ENCODE measurements at regions not wholly inside any gene's neighbourhood (a gene's known extent, or its start where the extent isn't known, plus 50 kb on each side); places are given as distances from the start of the nearest gene placed in this dataset.

DNA sequence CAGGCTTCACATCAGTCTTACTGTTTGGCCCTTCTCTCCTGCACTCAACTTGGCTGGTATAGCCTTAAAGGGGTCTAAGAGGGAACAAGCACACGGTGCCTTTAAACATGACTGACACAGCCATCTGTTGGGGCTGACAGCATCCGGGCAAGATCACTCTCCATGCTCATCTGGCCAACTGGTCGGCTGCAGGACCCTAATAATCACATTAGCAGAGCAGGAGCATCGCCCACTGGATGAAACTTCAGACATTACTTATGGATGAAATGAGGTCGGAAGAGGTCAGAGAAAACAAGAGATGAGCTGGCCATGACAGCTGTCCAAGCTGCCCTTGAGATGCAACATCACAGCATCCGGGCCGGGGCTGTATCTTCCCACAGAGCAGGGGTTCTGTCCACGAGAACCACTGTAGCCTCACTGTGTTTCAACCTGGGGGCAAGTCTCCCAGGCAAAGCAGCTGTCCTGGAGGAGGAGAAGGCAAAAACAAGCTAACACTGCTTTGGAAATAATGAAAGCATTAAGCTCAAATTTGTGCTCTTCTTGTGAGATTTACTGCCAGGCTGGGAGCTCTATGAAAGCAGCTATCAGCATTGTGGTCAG is 94.4 kb upstream of the TTC29 start:
- no peak for TF ChIP-seq ZNF658 (tag by site-specific recombination; IDR thresholded peaks at IDR 0.05)
- TF ChIP-seq ZBTB8A (tag by site-specific recombination; IDR thresholded peaks at IDR 0.05): no peak
- TF ChIP-seq, protein P1, sequence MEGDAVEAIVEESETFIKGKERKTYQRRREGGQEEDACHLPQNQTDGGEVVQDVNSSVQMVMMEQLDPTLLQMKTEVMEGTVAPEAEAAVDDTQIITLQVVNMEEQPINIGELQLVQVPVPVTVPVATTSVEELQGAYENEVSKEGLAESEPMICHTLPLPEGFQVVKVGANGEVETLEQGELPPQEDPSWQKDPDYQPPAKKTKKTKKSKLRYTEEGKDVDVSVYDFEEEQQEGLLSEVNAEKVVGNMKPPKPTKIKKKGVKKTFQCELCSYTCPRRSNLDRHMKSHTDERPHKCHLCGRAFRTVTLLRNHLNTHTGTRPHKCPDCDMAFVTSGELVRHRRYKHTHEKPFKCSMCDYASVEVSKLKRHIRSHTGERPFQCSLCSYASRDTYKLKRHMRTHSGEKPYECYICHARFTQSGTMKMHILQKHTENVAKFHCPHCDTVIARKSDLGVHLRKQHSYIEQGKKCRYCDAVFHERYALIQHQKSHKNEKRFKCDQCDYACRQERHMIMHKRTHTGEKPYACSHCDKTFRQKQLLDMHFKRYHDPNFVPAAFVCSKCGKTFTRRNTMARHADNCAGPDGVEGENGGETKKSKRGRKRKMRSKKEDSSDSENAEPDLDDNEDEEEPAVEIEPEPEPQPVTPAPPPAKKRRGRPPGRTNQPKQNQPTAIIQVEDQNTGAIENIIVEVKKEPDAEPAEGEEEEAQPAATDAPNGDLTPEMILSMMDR (tag by site-specific recombination; IDR thresholded peaks at IDR 0.05): no peak

Data from HEK293 (cell line).